Heart right ventricle (tissue), 16 donors: ENCODE measurements at regions not wholly inside any gene's neighbourhood (a gene's known extent, or its start where the extent isn't known, plus 50 kb on each side); places are given as distances from the start of the nearest gene placed in this dataset.

Experiments used
- ATAC-seq, 8 donors: fragments of 200-7000 bp; cut with Tn5 transposase; one replicate each; pipeline ENCODE4 v1.9.1; 2020; ENCODE audit warnings: mild to moderate bottlenecking in 8 of 8, moderate library complexity in 8 of 8, moderate number of reproducible peaks in 1 of 8
- DNase-seq, 2 donors: peaks; one replicate each; pipeline ENCODE4 v3.0.0-alpha.2; 2020
- H3K27ac ChIP-seq, 10 donors: fragments of 200-600 bp; sonication (generic) in 2 of 10; one replicate each; pipeline versions ENCODE4 v1.5.0 to v1.8.0; 2020 to 2022; ENCODE audit warnings: mild to moderate bottlenecking in 3 of 10
- H3K27me3 ChIP-seq, 7 donors: fragments of 200-600 bp; one replicate each; pipeline ENCODE4 v1.8.0; 2021 to 2022; ENCODE audit warnings: mild to moderate bottlenecking in 2 of 7
- H3K36me3 ChIP-seq, 9 donors: fragments of 200-600 bp; sonication (generic) in 1 of 9; one replicate each; pipeline versions ENCODE4 v1.5.0 to v1.8.0; 2020 to 2022; ENCODE audit warnings: mild to moderate bottlenecking in 2 of 9
- H3K4me1 ChIP-seq, 9 donors: fragments of 200-600 bp; sonication (generic) in 1 of 9; one replicate each; pipeline versions ENCODE4 v1.5.0 to v1.8.0; 2020 to 2022; ENCODE audit warnings: mild to moderate bottlenecking in 4 of 9
- H3K4me3 ChIP-seq, 10 donors: fragments of 200-600 bp; sonication (generic) in 2 of 10; one replicate each; pipeline versions ENCODE4 v1.5.0 to v1.8.0; 2020 to 2022; ENCODE audit warnings: mild to moderate bottlenecking in 7 of 10, moderate library complexity in 2 of 10
- H3K9me3 ChIP-seq, 11 donors: fragments of 200-600 bp in 10 of 11; sonication (generic) in 2 of 11; one replicate each; pipeline versions ENCODE4 v1.5.0 to v1.8.0; 2013 to 2022; ENCODE audit warnings: mild to moderate bottlenecking in 2 of 11, control low read depth in 1 of 11, moderate library complexity in 1 of 11
- CTCF ChIP-seq, 9 donors: fragments of 200-600 bp; sonication (generic) in 2 of 9; IDR thresholded peaks; one replicate each; pipeline versions ENCODE4 v1.5.0 to v1.8.0; 2021 to 2022; ENCODE audit warnings: antibody characterized with exemption in 9 of 9, mild to moderate bottlenecking in 5 of 9, moderate library complexity in 1 of 9
- WGBS, 2 donors: extraction: QIAGEN DNeasy Blood & Tissue Kit; methylation state at CpG; one replicate each; pipeline ENCODE4 v1.1.7; 2013; ENCODE audit warnings: inconsistent platforms in 1 of 2; 5-methylcytosine and 5-hydroxymethylcytosine counted together
- intact Hi-C, 10 donors: fragments of 100-400 bp; cut with DNase I; formaldehyde crosslinking; loops; one replicate each; pipeline versions ENCODE4 v1.11.1 to v1.14.2; 2022
- donor health status: Arrhythmogenic right ventricular cardiomyopathy.
- donor health status: ischemic (EF 13 %, LVEDD 7.1; RV severe dilation, severe dysfunction).
- donor health status: healthy with polysubstance abuse.
- donor health status: DM: no; HTN: yes; CAD: no.
- donor health status: DM: no; HTN: no; CAD: no.
- donor health status: ischemic (EF 25% LVEDD 6.9; RV normal size, moderate dysfunction).
- donor health status: ischemic (EF 25% LVEDD 5.7; RV mildly dilated, moderate dysfunction).
- donor health status: healthy.
- donor health status: DM: yes; HTN: yes; CAD: no.
- donor health status: Ischemic cardiomyopathy.
- donor health status: ischemic (EF 35%, LVEDD 5.7; RV mildly dilated, moderate dysfunction).
- donor health status: nonischemic (EF 11% LVEDD 7.7; RV severe dilation, severe dysfunction).
- donor health status: DM: yes; HTN: yes; CAD: no.
- donor health status: PGD.
- donor health status: ischemic (EF 29% LVEDD 5.4; RV normal size, mild dysfunction).
- donor health status: nonischemic (EF 23%, LVEDD 6.1; RV moderate dilation, normal function).

- WGBS, 2 donors, result 96% methylated on average over 8 of the region's 8 CpGs
- H3K9me3 ChIP-seq, result peaks cover 0 to 19% (median 0%) of the 10 kb centered on the region in 11 donors
- intact Hi-C loops, result no loop called here
- peaks cover 0 to 37% (median 16%) of the 10 kb centered on the region in 7 donors for H3K27me3 ChIP-seq
- H3K36me3 ChIP-seq, result no peaks in the 10 kb centered on the region
- H3K4me1 ChIP-seq, result no peaks in the 10 kb centered on the region
- H3K27ac ChIP-seq, result no peak overlapping the region
- no peak for ATAC-seq
- no peak for DNase-seq
- H3K4me3 ChIP-seq, result no peak overlapping the region
- TF ChIP-seq CTCF (IDR thresholded peaks at IDR 0.05), result no peak
Measured at GRCh38 chr5:42927730-42928129, 112.4 kb downstream of the ANXA2R start.

DNA sequence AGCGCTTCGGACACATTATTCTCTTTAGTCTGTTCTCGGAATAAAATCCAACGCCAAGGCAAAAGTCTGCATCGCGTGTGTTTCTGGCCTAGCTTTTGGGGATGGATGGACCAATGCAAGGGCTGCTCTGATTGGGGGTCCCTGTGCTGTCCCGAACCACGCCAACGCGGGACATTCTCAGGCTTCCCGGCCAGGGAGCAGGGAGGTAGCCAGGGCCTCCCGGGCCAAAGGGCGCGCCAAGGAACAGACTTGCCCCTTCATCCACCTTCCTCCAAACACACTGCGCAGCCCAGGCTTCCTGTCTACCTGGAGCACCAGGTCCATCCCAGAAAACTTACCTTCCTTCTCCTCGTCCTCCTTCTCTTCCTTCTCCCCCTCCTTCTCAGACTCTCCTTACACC lies 113.0 kb upstream of the SELENOP start:
- DNase-seq (no peak), ATAC-seq (no peak)
- H3K4me1 ChIP-seq, result no peaks in the 10 kb centered on the region
- H3K9me3 ChIP-seq, result no peaks in the 10 kb centered on the region
- intact Hi-C loops, result no loop called here
- no peaks in the 10 kb centered on the region for H3K36me3 ChIP-seq
- no peak overlapping the region for H3K27ac ChIP-seq
- H3K27me3 ChIP-seq, result peaks cover 0 to 37% (median 16%) of the 10 kb centered on the region in 7 donors
- no peak overlapping the region for H3K4me3 ChIP-seq
- WGBS, 2 donors, result 89 to 94% methylated on average over 16 of the region's 16 CpGs
- TF ChIP-seq CTCF (IDR thresholded peaks at IDR 0.05), result no peak

- intact Hi-C loops, result no loop called here
- Histone ChIP-seq H3K36me3 (no peaks in the 10 kb centered on the region), H3K27ac (no peak overlapping the region), H3K27me3 (peaks cover 0 to 37% (median 16%) of the 10 kb centered on the region in 7 donors), H3K4me3 (no peak overlapping the region), H3K4me1 (no peaks in the 10 kb centered on the region), H3K9me3 (no peaks in the 10 kb centered on the region)
- no peak for TF ChIP-seq CTCF (IDR thresholded peaks at IDR 0.05)
- no peak for ATAC-seq
- WGBS, 2 donors, result 55 to 69% methylated on average over 37 of the region's 37 CpGs
- DNase-seq, result no peak
Measured at GRCh38 chr5:42924226-42924625, 112.5 kb upstream of the SELENOP start.

DNA sequence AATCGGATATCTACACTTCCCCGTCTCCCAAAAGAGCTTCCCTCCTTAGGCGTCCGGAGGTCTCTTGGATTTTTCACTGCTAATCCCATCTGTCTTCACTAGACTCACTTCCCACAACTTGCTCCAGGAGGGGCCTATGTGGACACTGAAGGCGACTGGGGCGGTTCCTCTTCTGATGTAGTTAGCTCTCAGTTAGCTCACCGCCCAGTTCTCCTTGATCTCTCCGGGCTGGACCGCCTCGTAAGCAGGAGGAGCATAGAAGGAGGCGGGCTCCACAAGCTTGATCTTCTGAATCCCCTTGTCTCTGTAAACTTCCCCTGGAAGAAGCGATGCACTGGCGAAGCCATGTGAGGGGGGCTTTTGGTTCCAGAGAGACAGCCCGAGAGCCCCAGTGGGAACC lies 112.0 kb upstream of the SELENOP start:
- no peaks in the 10 kb centered on the region for H3K9me3 ChIP-seq
- 73 to 81% methylated on average over 14 of the region's 14 CpGs for WGBS, 2 donors
- no peak for DNase-seq
- H3K27ac ChIP-seq, result no peak overlapping the region
- no peaks in the 10 kb centered on the region for H3K36me3 ChIP-seq
- ATAC-seq, result no peak
- TF ChIP-seq CTCF (IDR thresholded peaks at IDR 0.05), result no peak
- H3K27me3 ChIP-seq, result peaks cover 0 to 37% (median 16%) of the 10 kb centered on the region in 7 donors
- intact Hi-C loops, result no loop called here
- H3K4me3 ChIP-seq, result no peak overlapping the region
- no peaks in the 10 kb centered on the region for H3K4me1 ChIP-seq
